ENCODE measurements at regions not wholly inside any gene's neighbourhood (a gene's known extent, or its start where the extent isn't known, plus 50 kb on each side); places are given as distances from the start of the nearest gene placed in this dataset.

GRCh38 chr22:46090036-46090591 lies 60.2 kb upstream of the PPARA start:
- no peak overlapping the region for H3K4me3 ChIP-seq (ENCODE audit: low read depth, low read length)
- no peak for DNase-seq (ENCODE audit: low read depth)

GRCh38 chr22:46090631-46091201 lies 59.6 kb upstream of the PPARA start:
- no peak for DNase-seq (ENCODE audit: low read depth)
- no peak for TF ChIP-seq CTCF (IDR thresholded peaks at IDR 0.05; ENCODE audit: insufficient read depth, low read depth, low read length, missing control alignments)
- no peak overlapping the region for H3K4me3 ChIP-seq (ENCODE audit: low read depth, low read length)

More at GRCh38 chr22:46090036-46090591, 60.2 kb upstream of the PPARA start:
- TF ChIP-seq CTCF (IDR thresholded peaks at IDR 0.05; ENCODE audit: insufficient read depth, low read depth, low read length, missing control alignments): no peak

GRCh38 chr22:46091277-46091977 lies 58.9 kb upstream of the PPARA start:
- DNase-seq (ENCODE audit: low read depth): no peak
- H3K4me3 ChIP-seq (ENCODE audit: low read depth, low read length): no peak overlapping the region
- no peak for TF ChIP-seq CTCF (IDR thresholded peaks at IDR 0.05; ENCODE audit: insufficient read depth, low read depth, low read length, missing control alignments)

- no peak for TF ChIP-seq CTCF (IDR thresholded peaks at IDR 0.05; ENCODE audit: insufficient read depth, low read depth, low read length, missing control alignments)
- no peak for DNase-seq (ENCODE audit: low read depth)
- H3K4me3 ChIP-seq (ENCODE audit: low read depth, low read length): no peak overlapping the region
Measured at GRCh38 chr22:46092011-46092410, 58.3 kb upstream of the PPARA start.

- no peak for TF ChIP-seq CTCF (IDR thresholded peaks at IDR 0.05; ENCODE audit: insufficient read depth, low read depth, low read length, missing control alignments)
- no peak for DNase-seq (ENCODE audit: low read depth)
- H3K4me3 ChIP-seq (ENCODE audit: low read depth, low read length): no peak overlapping the region
Measured at GRCh38 chr22:46092670-46093410, 57.5 kb upstream of the PPARA start.

- no peak for DNase-seq (ENCODE audit: low read depth)
- no peak overlapping the region for H3K4me3 ChIP-seq (ENCODE audit: low read depth, low read length)
- TF ChIP-seq CTCF (IDR thresholded peaks at IDR 0.05; ENCODE audit: insufficient read depth, low read depth, low read length, missing control alignments): no peak
Measured at GRCh38 chr22:46093796-46094195, 56.5 kb upstream of the PPARA start.
